Kidney (tissue), 13 donors: ENCODE measurements at regions not wholly inside any gene's neighbourhood (a gene's known extent, or its start where the extent isn't known, plus 50 kb on each side); places are given as distances from the start of the nearest gene placed in this dataset.

ENCODE experiments used
- DNase-seq, 5 donors: peaks; one replicate each; pipeline ENCODE4 v3.0.0-alpha.2; 2013 to 2020
- FAIRE-seq: peaks from 2 replicates; lab custom pipeline; 2012; peaks lifted over from hg19 to GRCh38; lab: Jason Lieb, UNC
- H3K27ac ChIP-seq, 2 donors: one replicate each; pipeline ENCODE4 v1.7.0; 2013; ENCODE audit warnings: low read depth in 2 of 2, low read length in 2 of 2, inconsistent platforms in 1 of 2
- H3K27me3 ChIP-seq: one replicate; pipeline ENCODE4 v1.7.1; 2013; ENCODE audit warnings: low read length, inconsistent platforms; ENCODE audit not compliant: control insufficient read depth, insufficient read depth
- H3K36me3 ChIP-seq, 3 donors: one replicate each; pipeline versions ENCODE4 v1.7.0 to v1.7.1; 2013; ENCODE audit warnings: low read length in 3 of 3, control low read depth in 1 of 3, inconsistent platforms in 1 of 3; ENCODE audit not compliant: insufficient read depth in 3 of 3, control insufficient read depth in 2 of 3
- H3K4me1 ChIP-seq, 3 donors: one replicate each; pipeline versions ENCODE4 v1.7.0 to v1.7.1; 2013; ENCODE audit warnings: low read length in 3 of 3, inconsistent platforms in 1 of 3, low read depth in 1 of 3; ENCODE audit not compliant: control insufficient read depth in 2 of 3, insufficient read depth in 2 of 3
- H3K4me3 ChIP-seq, 3 donors: one replicate each; pipeline versions ENCODE4 v1.7.0 to v1.8.1; 2013; ENCODE audit warnings: low read length in 3 of 3, control low read depth in 1 of 3, inconsistent platforms in 1 of 3
- H3K9ac ChIP-seq, 3 donors: one replicate each; pipeline versions ENCODE4 v1.7.0 to v1.7.1; 2013; ENCODE audit warnings: low read length in 3 of 3, control low read depth in 1 of 3, inconsistent platforms in 1 of 3
- H3K9me3 ChIP-seq, 3 donors: one replicate each; pipeline versions ENCODE4 v1.7.0 to v1.7.1; 2013; ENCODE audit warnings: low read length in 3 of 3, control low read depth in 1 of 3, inconsistent platforms in 1 of 3; ENCODE audit not compliant: control insufficient read depth in 2 of 3, insufficient read depth in 1 of 3
- intact Hi-C: fragments of 100-400 bp; cut with DNase I; formaldehyde crosslinking; loops from one replicate; pipeline ENCODE4 v1.11.1; 2022
- TF ChIP-seq, protein P1 (sequence below): IDR thresholded peaks from 3 replicates; pipeline ENCODE4 v1.5.1; 2012; ENCODE audit warnings: mild to moderate bottlenecking, moderate library complexity, borderline replicate concordance; ENCODE audit not compliant: insufficient read depth; ENCODE audit errors: extremely low read depth
- donor health status: control.
- donor health status: control.
- donor health status: control.
- donor health status: control.
- donor health status: control.
- donor health status: DM: yes; HTN: yes; CAD: no.
- donor health status: Normal renal cell carcinoma (clear cell type).

DNA sequence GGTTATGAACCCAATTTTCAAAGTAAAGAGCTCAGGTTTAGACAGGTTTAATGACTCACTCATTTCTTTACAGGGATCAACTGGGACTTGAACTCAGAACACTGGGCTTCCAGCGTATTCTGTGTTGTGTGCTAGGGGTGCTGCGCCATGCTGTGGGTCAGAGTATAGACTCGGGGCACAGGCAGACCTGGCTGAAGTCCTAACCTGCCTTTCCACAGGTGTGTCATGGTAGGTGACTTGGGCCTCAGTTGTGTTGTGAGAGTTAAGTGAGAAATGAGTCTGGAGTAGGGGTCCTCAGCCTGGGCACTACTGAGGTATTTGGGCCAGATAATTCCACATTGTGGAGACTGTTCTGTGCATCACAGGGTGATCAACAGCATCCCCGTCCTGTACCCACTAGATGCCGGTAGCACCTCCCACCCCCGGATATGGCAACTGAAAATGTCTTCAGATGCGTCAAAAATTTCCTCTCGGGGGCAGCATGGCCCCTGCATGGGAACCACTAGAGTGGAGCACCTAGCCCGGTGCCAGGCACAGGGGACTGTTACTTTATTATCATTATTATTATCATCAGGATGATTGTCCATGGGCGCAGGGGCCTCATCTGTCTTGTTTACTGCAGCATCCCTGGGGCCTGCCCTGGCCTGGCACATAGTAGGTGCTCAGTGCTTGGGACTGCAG is 575.5 kb downstream of the PTPRU start:
- TF ChIP-seq, protein P1, sequence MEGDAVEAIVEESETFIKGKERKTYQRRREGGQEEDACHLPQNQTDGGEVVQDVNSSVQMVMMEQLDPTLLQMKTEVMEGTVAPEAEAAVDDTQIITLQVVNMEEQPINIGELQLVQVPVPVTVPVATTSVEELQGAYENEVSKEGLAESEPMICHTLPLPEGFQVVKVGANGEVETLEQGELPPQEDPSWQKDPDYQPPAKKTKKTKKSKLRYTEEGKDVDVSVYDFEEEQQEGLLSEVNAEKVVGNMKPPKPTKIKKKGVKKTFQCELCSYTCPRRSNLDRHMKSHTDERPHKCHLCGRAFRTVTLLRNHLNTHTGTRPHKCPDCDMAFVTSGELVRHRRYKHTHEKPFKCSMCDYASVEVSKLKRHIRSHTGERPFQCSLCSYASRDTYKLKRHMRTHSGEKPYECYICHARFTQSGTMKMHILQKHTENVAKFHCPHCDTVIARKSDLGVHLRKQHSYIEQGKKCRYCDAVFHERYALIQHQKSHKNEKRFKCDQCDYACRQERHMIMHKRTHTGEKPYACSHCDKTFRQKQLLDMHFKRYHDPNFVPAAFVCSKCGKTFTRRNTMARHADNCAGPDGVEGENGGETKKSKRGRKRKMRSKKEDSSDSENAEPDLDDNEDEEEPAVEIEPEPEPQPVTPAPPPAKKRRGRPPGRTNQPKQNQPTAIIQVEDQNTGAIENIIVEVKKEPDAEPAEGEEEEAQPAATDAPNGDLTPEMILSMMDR, result no peak
- DNase-seq, result no peak
- no peak for FAIRE-seq
- Histone ChIP-seq H3K9ac (no peak overlapping the region), H3K27ac (no peak overlapping the region), H3K36me3 (no peaks in the 10 kb centered on the region), H3K27me3 (no peaks in the 10 kb centered on the region), H3K9me3 (no peaks in the 10 kb centered on the region), H3K4me1 (no peaks in the 10 kb centered on the region), H3K4me3 (no peak overlapping the region)
- intact Hi-C loops, result no loop called here

DNA sequence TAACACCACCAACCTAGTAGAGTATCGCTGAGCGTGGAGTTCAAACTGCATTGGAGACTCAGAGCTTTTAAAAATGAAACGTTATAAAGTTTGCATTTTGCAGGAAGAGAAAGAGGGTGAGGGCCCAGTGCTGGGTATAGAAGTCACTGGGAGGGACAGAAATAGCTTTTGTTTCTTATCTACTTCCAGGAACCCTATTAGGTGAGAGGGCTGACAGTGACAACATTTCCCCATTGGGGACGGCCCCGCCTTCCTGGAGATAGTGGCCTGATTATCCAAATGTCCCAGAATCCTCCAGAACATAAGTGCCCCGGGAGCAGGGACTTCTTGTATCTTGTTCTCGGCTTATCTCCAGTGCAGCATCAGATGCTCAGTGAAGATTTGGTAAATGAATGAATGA is 574.9 kb downstream of the PTPRU start:
- no peak for FAIRE-seq
- TF ChIP-seq, protein P1, result no peak
- H3K4me3 ChIP-seq, result no peak overlapping the region
- H3K27ac ChIP-seq, result no peak overlapping the region
- intact Hi-C loops, result no loop called here
- no peaks in the 10 kb centered on the region for H3K4me1 ChIP-seq
- H3K9me3 ChIP-seq, result no peaks in the 10 kb centered on the region
- no peaks in the 10 kb centered on the region for H3K36me3 ChIP-seq
- H3K27me3 ChIP-seq, result no peaks in the 10 kb centered on the region
- H3K9ac ChIP-seq, result no peak overlapping the region
- no peak for DNase-seq

GRCh38 chr1:29810121-29811120 is 574.1 kb downstream of the PTPRU start:
- TF ChIP-seq, protein P1, result no peak
- Histone ChIP-seq H3K4me3 (no peak overlapping the region), H3K36me3 (no peaks in the 10 kb centered on the region)

More at GRCh38 chr1:29810121-29811120, 574.1 kb downstream of the PTPRU start:
- Histone ChIP-seq H3K4me1 (peaks cover 0 to 1% (median 0%) of the 10 kb centered on the region in 3 donors), H3K9ac (no peak overlapping the region), H3K27ac (no peak overlapping the region), H3K27me3 (no peaks in the 10 kb centered on the region), H3K9me3 (no peaks in the 10 kb centered on the region)
- intact Hi-C loops, result no loop called here
- FAIRE-seq (no peak), DNase-seq (no peak)
